Stimulated activated CD4-positive, alpha-beta T cell treated with anti-CD3 and anti-CD28 coated beads, Interleukin-15, amount 100 ng/mL, for 24 hours (primary cell): ENCODE measurements at regions not wholly inside any gene's neighbourhood (a gene's known extent, or its start where the extent isn't known, plus 50 kb on each side); places are given as distances from the start of the nearest gene placed in this dataset.

ENCODE experiments used
- DNase-seq: peaks from one replicate; pipeline ENCODE4 v3.0.0-alpha.2; 2020

DNA sequence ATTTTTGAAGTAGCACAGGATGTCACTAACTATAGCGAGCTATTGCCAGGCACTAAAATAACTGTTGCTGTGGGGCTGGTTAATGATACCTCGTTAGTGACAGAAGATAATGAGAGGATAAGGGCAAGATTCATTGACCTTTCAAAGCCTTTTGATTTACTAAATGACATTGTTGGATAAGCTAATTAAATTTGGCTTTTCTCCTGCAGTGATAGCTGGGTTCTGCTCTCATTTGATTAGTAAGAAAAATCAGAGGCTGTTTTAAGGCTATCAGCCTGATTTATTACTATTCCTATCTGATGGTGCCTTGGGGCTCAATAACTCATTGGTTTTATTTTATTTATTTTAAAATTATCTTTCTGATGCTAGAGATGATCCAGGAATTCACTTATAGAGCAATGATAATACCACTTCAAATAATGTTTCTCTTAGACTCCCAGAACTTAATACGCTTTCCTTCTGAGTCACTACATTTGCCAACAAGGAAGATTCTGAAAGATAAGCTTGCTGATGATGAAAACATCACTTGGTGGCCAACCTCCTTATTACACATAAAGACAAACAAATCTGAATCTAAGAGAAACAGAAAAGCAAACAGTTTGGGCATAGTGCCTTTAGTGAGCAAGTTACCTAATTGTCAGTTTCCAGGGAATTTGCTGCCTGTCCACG lies 501.3 kb upstream of the ARGLU1 start:
- no peak for DNase-seq

DNA sequence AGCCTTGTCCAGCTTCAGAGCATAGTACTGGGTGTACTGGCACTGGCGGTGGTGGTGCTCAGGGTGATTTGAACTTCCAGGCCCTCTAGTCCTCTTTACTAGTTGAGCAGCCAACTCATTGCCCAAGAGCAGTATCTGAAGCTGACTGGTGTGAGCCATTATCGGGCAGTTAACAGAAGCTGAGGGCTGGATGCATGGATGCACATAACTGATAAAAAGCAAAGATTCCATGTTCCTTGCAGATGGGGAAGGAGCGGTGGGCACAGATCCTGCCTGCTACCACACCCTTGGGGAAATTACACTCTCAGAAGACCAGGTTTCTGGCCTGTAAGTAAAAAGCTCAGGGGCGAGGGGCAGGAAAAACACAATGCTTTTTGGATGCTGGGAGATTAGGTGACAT lies 499.4 kb upstream of the ARGLU1 start:
- no peak for DNase-seq

DNA sequence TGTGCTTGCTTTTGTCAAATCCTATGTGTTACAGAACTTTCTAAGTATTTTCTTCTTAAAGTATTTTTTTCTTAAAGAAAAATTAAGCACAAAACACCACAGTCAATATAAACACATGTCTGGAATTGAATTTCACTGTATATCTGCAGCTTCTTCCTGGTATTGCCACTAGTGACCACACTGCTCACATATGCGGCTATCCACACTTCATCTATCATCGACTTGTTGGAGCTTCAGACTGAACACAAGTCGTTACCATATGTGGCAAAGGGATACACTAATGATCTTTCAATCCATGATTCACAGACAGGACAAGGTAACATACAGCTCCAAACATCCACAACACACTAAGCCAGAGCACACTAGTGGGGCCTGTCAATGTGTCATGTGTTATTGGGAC lies 498.4 kb upstream of the ARGLU1 start:
- no peak for DNase-seq

DNA sequence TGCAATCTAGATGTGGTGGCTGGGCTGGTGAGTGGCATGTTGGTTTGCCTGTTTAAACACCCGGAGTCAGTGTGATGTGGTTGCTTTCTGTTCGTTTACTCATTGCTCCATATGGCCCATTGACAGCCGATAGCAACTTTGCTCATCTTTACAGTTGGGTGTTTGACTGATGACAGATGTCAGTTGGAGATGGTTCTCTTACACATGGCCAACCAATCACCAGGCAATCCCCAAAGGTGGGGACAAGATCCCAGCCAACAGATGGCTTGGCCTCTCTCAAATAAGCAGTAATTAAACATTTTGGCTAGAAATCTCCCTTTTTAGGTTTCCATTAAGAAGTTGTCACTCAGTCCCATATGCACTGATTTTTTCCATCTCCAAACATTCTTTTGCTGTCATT lies 497.1 kb upstream of the ARGLU1 start:
- no peak for DNase-seq

DNA sequence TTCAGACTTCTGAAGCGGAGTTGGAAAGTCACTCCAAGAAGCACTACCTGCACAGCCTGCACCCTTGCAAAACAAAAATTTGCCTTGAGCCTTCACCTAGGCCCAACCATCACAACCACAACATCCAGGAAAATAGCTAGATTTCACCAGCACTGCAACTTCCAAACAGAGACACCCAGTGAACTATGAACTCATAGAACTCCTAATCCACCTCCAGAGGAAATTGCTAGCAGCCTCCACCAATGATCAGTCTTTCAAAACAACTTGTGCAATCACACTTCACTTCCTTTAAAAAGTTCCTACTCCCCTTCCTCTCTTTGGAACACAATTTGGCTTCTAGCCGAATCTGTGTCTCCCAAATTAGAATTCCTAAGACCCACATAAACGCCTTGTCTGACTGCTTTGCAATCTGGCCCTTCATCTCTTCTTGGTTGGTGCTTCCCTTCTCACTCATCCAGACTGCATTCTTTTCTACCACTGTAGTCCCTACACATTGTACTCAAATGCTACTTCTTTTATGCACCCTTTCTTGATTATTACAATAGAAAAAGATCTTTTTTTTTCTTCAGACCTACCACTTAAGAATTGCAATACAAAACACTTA lies 489.2 kb upstream of the ARGLU1 start:
- no peak for DNase-seq

DNA sequence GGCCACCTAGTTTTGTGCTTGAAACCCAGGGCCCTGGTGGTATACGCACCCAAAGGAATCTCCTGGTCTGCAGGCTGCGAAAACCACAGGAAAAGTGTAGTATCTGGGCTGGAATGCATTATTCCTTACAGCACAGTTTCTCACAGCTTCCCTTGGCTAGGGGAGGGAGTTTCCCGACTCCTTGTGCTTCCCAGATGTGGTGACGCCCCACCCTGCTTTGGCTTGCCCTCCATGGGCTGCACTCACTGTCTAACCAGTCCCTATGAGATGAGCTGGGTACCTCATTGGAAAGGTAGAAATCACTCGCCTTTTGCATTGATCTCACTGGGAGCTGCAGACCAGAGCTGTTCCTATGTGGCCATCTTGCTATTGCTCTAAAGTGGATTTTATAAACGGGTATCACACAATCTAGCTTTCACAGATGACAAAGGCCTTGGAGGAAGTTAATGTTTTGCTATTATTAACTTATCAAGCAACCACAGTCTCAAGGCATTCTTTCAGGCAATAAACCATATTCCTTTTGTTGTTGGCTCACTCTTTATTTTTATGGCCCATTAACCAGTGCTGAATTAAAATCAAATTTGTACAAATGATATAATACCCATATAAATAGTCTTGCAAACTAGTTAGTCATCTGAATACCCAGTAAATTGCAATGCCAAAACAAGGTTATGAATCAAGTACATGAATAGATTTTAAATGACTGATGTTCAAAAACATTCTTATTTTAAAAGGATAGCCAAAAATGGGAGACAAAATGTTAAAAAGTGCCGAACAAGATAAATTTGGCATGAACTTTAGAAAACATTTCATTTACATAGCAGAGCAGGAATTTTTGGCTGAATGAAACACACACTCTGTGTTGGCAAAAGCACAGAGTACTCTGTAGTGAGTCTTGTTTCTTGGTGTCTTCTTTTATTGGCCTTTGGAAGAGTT lies 475.4 kb upstream of the ARGLU1 start:
- DNase-seq = no peak

DNA sequence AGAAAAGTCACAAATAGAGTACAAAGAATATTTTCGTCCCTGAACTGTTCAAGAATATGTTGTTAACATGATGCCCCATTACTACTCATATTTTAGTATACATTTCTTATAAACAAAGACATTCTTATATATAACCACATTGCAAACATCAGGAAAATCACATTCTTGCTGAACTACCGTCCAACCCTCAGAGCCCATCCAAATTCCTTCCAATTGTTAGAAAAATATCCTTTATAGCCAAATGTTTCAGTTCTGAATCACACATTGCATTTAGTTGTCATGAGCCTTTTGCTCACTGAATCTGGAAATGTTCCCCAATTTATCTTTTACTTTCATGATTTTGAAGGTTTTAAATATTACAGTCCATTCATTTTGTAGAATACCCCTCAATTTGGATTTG lies 467.8 kb upstream of the ARGLU1 start:
- no peak for DNase-seq

DNA sequence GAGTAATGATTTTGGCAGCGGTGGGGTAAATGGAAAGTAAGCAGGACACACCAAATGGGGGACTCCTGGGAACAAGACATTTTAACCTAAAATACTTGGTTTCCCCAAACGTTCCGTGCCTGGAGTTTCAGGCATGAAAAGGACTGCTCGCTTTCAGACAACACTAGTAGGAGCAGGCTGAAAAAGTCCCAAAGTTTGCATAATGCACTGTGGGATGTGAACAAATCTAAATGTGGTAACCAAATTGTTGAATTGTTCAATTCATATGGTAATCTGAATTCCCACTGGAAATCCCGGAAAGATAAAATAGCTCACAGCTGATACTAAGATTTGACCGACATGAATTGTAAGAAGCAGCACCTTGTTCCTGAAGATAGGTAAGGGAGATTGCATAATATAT lies 467.2 kb upstream of the ARGLU1 start:
- no peak for DNase-seq

DNA sequence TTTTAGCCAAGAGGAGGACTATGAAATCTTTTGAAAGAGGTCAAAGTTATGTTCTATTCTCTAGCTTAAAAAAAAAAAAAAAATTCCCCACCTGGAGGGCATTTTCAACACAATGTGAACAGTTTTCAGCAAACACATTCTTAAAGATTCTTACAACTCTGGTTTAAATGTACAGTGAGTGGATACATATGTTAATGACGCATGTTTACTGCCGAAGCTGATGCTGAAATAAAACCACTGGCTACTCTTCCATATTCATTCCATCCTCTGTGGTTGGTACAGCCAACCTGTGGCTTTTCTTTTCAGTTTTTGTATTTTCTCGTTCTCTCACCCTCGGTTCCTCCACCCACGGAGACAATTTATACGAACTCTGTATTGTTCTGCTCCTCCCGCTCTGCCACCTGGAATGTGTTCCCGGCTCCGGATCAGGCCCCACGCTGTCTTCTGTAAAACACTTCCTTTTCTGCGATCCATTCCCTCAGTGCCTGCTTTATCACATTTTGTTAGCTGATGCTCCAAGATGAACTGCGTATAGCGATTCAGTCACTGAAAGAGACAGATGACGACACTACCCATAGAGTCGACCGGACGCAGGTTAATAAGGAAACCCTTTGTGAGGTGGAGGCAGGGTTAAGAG lies 466.4 kb upstream of the ARGLU1 start:
- DNase-seq = no peak

DNA sequence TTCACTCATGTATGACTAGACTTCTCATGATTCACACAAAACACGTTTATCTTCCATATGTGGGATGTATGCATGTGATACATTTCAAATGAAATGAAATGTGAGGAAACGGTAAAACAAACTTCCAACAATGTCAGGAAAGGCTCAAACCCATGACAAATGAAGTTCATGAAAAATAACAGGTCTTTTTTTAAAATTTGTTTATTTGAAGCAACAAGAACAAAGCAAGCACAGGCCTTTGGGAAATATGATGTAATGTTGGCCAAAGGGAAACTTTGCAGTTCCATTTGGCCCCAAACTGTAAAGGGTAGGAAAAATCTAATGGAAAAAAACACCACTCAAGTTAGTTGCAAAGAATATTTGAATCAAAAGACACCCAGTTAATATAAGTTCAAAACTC lies 463.8 kb upstream of the ARGLU1 start:
- DNase-seq = no peak

DNA sequence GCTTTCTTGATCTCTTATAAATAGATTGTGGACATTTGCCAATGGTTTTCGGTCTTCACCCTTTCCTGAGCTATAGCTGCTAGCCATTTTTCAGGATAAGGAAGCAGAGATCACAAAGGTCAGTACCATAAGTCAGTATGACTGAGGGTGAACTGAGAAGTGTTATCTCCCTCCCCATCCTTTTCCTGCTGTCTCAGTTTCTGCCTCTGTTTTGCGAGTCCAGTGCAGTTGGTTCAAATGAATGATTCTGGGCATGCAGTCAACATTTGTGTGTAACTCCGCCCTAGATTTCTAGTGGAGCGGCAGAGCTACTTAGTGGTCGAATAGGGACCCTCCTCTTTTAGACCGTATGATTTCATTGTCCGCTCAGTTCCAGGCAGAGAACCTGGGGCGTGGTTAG lies 460.8 kb upstream of the ARGLU1 start:
- DNase-seq = no peak

DNA sequence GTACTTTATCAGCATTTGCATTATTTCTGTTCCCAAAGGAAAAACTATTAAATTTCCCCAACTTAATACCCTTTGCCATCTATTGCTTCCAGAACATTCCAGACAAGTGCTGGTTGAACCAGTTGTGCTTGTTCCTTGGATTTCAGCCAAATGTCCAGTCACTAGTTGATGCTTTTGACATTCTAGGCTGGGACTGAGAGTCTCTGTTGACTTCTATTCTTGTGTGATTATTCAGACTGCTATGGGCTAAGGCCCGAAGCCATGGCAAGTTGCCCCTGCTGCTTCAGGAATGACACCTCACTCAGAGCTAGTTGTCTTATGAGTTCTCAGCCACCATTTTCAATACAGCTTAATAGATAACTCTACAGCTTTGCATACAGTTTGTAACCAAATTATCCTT lies 458.1 kb upstream of the ARGLU1 start:
- DNase-seq = no peak

DNA sequence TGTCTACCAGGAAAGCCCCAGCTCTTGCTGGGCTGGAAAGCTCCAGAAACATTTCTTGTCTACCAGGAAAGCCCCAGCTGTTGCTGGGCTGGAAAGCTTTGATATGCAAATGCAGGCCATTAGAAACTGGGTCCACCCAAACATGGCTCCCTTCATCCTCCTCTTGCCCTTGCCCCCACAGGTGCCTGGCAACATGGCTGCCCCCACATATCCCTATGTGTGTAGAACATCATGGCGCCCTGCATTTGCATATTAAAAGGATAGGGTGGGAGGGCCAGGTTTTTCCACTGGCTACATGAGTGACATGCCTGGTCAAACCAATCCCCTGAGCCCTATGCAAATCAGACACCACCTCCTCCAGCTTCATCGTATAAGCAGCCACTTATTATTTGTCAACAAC lies 455.4 kb upstream of the ARGLU1 start:
- DNase-seq = no peak

DNA sequence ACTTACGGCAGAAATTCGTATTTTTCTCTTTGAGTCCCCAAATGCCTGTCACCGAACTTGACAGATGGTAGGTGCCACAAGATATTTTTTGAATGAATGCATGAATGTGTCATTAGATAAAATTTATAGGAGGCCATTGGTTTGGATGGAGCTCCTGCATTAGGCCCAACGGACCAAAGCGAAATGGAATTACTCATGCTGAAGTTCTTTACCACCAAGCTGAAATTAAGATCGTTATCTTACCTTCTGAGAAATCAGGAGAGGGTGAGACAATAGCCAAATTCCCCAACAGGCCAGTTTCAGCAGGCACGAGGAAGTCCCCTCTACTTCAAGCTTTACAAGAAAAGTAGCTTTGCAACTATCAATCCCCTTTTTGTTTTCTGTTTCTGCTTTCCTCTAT lies 452.5 kb upstream of the ARGLU1 start:
- DNase-seq = no peak

DNA sequence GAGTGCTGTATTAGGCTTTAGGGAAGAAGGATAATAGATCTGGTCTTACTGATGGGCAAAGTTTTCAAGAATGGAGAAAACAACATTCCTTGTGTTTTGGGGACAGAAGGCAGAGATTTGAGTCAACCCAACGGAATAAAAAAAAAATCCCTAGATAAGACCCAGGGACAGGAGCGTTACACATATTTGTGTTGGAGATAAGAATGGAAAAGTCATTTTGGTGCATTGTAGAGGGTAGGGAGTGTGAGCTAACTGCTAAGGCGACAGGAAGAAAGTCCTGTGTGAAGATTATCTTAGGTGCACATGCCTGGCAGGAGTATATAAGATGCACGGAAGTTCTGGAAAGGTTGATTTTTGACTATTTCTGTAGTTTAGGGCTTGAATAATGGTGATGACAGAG lies 450.3 kb upstream of the ARGLU1 start:
- DNase-seq = no peak

DNA sequence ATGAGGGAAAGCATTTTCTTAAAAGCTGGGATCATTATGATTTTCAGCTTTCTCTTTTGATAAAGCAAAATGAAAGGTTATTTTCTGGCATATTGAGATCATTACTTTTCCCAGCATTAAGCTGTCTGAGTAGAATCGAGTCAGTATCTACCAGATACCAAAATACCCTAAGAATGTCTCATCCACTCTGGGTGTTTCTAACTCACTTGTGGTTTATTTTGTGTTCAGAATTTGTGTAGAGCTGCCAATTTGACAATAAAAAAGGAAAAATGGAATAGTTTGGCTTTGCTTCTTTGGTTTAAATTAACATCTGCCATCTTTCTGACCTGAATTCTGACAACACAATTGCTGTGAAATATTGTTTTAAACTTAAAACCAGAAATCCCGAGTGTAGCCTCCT lies 438.7 kb upstream of the ARGLU1 start:
- DNase-seq = no peak

DNA sequence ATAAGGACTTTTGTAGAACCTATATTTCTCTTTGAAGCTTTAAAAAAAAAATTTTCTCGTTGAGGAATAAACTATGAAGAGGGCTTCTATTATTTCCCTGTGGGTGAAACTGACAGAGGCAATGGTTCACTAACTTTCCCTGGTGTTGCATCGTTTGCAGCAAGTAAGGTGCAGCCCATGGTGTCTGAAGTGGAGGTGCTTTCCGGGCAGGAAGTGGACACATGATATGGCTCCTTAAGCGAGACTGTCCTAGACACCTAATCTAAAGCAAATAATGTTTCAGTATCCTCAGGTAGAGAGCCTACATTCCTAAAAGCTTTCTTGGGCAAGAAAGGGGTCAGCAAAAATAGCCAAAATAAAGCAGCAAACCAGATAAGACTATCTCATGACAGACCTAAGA lies 437.6 kb upstream of the ARGLU1 start:
- no peak for DNase-seq

DNA sequence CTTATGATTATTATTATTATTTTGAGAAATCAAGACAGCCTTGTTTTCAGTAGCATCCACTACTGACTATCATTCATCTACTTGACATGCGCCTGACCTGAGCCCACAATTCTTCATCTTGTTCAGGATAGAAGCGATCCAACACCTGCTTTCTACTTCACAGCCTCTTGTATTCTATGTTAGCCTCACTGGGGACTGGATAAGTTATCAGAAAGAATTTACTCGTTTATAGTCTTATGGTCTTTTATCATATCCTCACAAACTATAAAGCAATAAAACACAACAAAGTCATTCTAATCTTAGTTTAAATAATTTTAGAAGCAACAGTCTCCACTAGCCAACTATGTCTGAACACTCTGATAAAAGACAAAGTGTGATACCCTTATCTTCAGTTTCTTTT lies 436.0 kb upstream of the ARGLU1 start:
- DNase-seq = no peak

DNA sequence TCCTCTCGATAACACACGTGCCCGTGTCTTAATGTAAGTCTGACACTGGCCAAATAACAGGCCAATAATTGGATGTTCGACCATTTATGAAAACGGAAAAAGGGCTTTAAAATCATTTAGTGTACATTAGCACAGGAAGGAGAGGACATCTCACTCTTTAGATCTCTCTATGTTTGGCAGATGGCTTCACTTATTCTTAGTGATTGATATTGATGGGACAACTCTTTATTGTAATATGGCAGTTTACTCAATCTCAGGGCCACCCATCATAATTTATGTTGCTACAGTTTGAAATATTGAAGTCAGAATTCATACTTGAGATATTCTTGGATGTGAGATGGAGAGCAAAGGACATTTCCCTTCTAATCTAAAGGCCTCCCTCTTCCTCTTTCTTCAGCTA lies 430.7 kb upstream of the ARGLU1 start:
- no peak for DNase-seq

DNA sequence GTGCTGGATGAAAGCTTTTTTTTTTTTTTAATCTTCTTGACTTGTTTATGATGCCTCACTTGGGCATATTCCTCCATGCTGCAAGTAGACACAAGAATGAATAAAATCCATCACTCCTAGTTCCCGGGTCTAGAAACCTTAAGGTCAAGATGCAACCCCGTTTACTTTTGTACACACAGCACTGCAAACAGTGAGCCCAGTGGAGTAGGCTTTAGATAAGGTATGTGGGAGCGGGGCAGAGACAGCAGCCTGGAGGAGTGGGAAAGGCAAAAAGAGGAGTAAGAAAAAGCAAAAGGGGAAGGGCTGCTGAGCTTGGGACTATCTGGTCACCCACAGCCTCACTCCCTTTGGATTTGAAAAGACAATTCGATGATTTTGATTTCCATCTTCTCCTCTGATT lies 429.8 kb upstream of the ARGLU1 start:
- no peak for DNase-seq

DNA sequence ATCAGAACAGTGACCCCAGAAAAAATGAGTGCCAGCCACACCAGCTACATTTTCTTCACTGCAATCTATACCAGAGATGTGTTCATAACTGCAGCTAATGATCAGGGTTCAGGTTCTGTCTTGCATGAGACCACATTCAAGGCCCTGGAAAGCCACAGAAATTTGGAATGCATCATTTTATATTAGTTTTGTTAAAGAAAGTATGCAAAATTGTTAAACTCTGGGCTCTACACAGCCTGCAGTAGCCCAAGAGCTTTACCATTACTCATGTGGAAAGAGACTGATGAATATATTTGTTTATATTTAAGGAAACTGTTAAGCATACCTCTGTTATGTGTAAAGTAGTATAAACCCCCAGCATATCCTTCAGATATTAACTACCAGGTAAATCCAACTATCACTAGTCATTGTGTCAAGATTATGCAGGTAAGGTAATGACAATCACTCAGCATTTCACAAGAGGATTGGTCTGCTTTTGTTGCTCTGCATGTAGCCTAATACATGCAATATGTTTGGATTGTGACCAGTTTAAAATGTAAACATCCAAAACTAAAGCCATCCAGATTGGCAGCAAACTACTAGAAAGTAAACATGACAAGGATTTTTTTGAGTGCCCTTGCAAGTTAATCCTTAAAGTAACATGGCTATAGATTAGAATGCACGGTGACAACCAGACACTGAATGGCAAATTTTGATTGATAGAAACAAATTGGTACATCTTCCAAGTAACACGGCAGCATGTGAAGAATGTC lies 429.1 kb upstream of the ARGLU1 start:
- no peak for DNase-seq

DNA sequence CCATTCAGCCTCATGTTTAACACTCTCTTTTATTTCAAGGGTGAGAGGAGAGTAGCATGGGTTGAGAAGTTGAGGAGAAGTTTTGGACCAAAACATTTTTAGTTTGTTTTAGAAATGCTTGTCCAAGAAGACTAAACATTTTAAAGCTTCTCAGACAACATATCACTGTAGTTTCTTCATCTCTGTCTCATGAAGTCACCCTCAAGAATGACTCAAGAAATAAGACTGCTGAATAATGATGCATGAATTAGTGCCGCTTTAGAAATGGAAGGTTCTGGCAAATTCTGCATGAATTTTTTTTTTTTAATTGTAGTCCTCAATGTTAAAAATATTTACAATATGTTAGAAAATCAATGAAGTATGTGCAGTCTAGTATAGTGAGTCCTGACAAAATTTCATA lies 422.7 kb upstream of the ARGLU1 start:
- DNase-seq = no peak

DNA sequence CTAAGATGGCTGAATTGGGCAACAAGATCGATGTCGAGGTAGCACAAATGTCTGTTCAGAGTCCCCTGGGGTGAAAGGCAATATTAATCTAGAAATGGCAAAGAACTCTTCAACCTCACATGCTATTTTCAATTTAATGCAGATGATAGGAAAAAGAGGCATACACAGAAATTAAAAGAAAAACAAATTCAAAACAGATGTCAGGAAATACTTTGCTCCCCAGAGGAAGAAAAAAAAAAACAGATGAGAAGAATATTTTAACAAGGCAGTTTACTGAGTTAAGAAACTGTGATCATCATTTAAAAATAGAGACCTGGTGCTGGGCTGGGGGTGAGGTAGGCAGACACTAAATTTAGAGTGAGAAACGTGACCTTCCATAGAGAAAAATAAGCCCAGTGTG lies 421.9 kb upstream of the ARGLU1 start:
- DNase-seq = no peak
